ENCODE measurements at regions not wholly inside any gene's neighbourhood (a gene's known extent, or its start where the extent isn't known, plus 50 kb on each side); places are given as distances from the start of the nearest gene placed in this dataset.
A peak's percentile ranks its signal among the peaks of the same experiment; 100 is the strongest.
"Not testable (repeated sequence)": the region's sequence is repeated elsewhere in the genome, so short reads cannot be mapped to it uniquely, and the experiment has no call there.

GRCh38 chr14:106356643-106356930, 830.2 kb downstream of the TMEM121 start:
- WGBS, 2 donors: 19 to 26% methylated on average over 2 of the region's 2 CpGs
- H3K27me3 ChIP-seq (ENCODE audit: control insufficient read depth in 1 of 2, insufficient read depth in 2 of 2, low read length in 1 of 2); H3K4me3 ChIP-seq (ENCODE audit: low read length in 2 of 2); H3K27ac ChIP-seq (ENCODE audit: low read depth in 1 of 2, low read length in 2 of 2); DNase-seq; ATAC-seq (ENCODE audit: low FRiP score); H3K4me1 ChIP-seq (ENCODE audit: control insufficient read depth in 1 of 2, insufficient read depth in 2 of 2, low read length in 2 of 2); H3K9me3 ChIP-seq (ENCODE audit: control insufficient read depth, low read length); H3K36me3 ChIP-seq (ENCODE audit: control insufficient read depth in 1 of 2, insufficient read depth in 2 of 2, low read length in 1 of 2); intact Hi-C loops (cut with DNase I): not testable (repeated sequence)

GRCh38 chr14:106359157-106359887, 832.9 kb downstream of the TMEM121 start:
- H3K4me1 ChIP-seq (ENCODE audit: control insufficient read depth in 1 of 2, insufficient read depth in 2 of 2, low read length in 2 of 2); H3K36me3 ChIP-seq (ENCODE audit: control insufficient read depth in 1 of 2, insufficient read depth in 2 of 2, low read length in 1 of 2); H3K27me3 ChIP-seq (ENCODE audit: control insufficient read depth in 1 of 2, insufficient read depth in 2 of 2, low read length in 1 of 2); H3K9me3 ChIP-seq (ENCODE audit: control insufficient read depth, low read length); H3K4me3 ChIP-seq (ENCODE audit: low read length in 2 of 2); H3K27ac ChIP-seq (ENCODE audit: low read depth in 1 of 2, low read length in 2 of 2); intact Hi-C loops (cut with DNase I); ATAC-seq (ENCODE audit: low FRiP score); DNase-seq: not testable (repeated sequence)
- WGBS, 2 donors: 46 to 51% methylated on average over 17 of the region's 17 CpGs

- H3K9me3 ChIP-seq (ENCODE audit: control insufficient read depth, low read length); DNase-seq; ATAC-seq (ENCODE audit: low FRiP score); H3K4me1 ChIP-seq (ENCODE audit: control insufficient read depth in 1 of 2, insufficient read depth in 2 of 2, low read length in 2 of 2); H3K4me3 ChIP-seq (ENCODE audit: low read length in 2 of 2); H3K27ac ChIP-seq (ENCODE audit: low read depth in 1 of 2, low read length in 2 of 2); H3K36me3 ChIP-seq (ENCODE audit: control insufficient read depth in 1 of 2, insufficient read depth in 2 of 2, low read length in 1 of 2); intact Hi-C loops (cut with DNase I); H3K27me3 ChIP-seq (ENCODE audit: control insufficient read depth in 1 of 2, insufficient read depth in 2 of 2, low read length in 1 of 2): not testable (repeated sequence)
- 36 to 58% methylated on average over 2 of the region's 4 CpGs for WGBS, 2 donors
Observed at GRCh38 chr14:106365371-106365770, 839.0 kb downstream of the TMEM121 start.

- H3K4me1 ChIP-seq (ENCODE audit: control insufficient read depth in 1 of 2, insufficient read depth in 2 of 2, low read length in 2 of 2); DNase-seq; ATAC-seq (ENCODE audit: low FRiP score); H3K27me3 ChIP-seq (ENCODE audit: control insufficient read depth in 1 of 2, insufficient read depth in 2 of 2, low read length in 1 of 2); H3K9me3 ChIP-seq (ENCODE audit: control insufficient read depth, low read length); intact Hi-C loops (cut with DNase I); H3K27ac ChIP-seq (ENCODE audit: low read depth in 1 of 2, low read length in 2 of 2); H3K4me3 ChIP-seq (ENCODE audit: low read length in 2 of 2); H3K36me3 ChIP-seq (ENCODE audit: control insufficient read depth in 1 of 2, insufficient read depth in 2 of 2, low read length in 1 of 2): not testable (repeated sequence)
- 44 to 55% methylated on average over 4 to 5 of the region's 5 CpGs for WGBS, 2 donors
Observed at GRCh38 chr14:106365894-106366293, 839.5 kb downstream of the TMEM121 start.

GRCh38 chr14:106366971-106367370, 840.6 kb downstream of the TMEM121 start:
- intact Hi-C loops (cut with DNase I); H3K27me3 ChIP-seq (ENCODE audit: control insufficient read depth in 1 of 2, insufficient read depth in 2 of 2, low read length in 1 of 2); H3K36me3 ChIP-seq (ENCODE audit: control insufficient read depth in 1 of 2, insufficient read depth in 2 of 2, low read length in 1 of 2); H3K27ac ChIP-seq (ENCODE audit: low read depth in 1 of 2, low read length in 2 of 2); H3K4me3 ChIP-seq (ENCODE audit: low read length in 2 of 2); H3K9me3 ChIP-seq (ENCODE audit: control insufficient read depth, low read length); H3K4me1 ChIP-seq (ENCODE audit: control insufficient read depth in 1 of 2, insufficient read depth in 2 of 2, low read length in 2 of 2); DNase-seq: not testable (repeated sequence)
- peak; percentile 55 for ATAC-seq (ENCODE audit: low FRiP score)
- WGBS, 2 donors: 21 to 47% methylated on average over 1 of the region's 1 CpG

GRCh38 chr14:106369456-106369855, 843.1 kb downstream of the TMEM121 start:
- DNase-seq; H3K4me1 ChIP-seq (ENCODE audit: control insufficient read depth in 1 of 2, insufficient read depth in 2 of 2, low read length in 2 of 2); H3K9me3 ChIP-seq (ENCODE audit: control insufficient read depth, low read length); H3K4me3 ChIP-seq (ENCODE audit: low read length in 2 of 2); intact Hi-C loops (cut with DNase I); H3K36me3 ChIP-seq (ENCODE audit: control insufficient read depth in 1 of 2, insufficient read depth in 2 of 2, low read length in 1 of 2); H3K27me3 ChIP-seq (ENCODE audit: control insufficient read depth in 1 of 2, insufficient read depth in 2 of 2, low read length in 1 of 2); H3K27ac ChIP-seq (ENCODE audit: low read depth in 1 of 2, low read length in 2 of 2); ATAC-seq (ENCODE audit: low FRiP score): not testable (repeated sequence)
- WGBS, 2 donors: 38 to 43% methylated on average over 3 of the region's 4 CpGs

- DNase-seq (peak; percentile 53 to 74), ATAC-seq (ENCODE audit: low FRiP score) (no peak)
- Histone ChIP-seq H3K4me1 (ENCODE audit: control insufficient read depth in 1 of 2, insufficient read depth in 2 of 2, low read length in 2 of 2) (no peaks in the 10 kb centered on the region), H3K36me3 (ENCODE audit: control insufficient read depth in 1 of 2, insufficient read depth in 2 of 2, low read length in 1 of 2) (no peaks in the 10 kb centered on the region), H3K27ac (ENCODE audit: low read depth in 1 of 2, low read length in 2 of 2) (no peak overlapping the region), H3K9me3 (ENCODE audit: control insufficient read depth, low read length) (peaks cover 1% of the 10 kb centered on the region), H3K4me3 (ENCODE audit: low read length in 2 of 2) (no peak overlapping the region), H3K27me3 (ENCODE audit: control insufficient read depth in 1 of 2, insufficient read depth in 2 of 2, low read length in 1 of 2) (no peaks in the 10 kb centered on the region)
- WGBS, 2 donors: 29 to 32% methylated on average over 17 of the region's 17 CpGs
- intact Hi-C loops (cut with DNase I): no loop called here
Observed at GRCh38 chr14:106372870-106373652, 846.7 kb downstream of the TMEM121 start.

GRCh38 chr14:106373653-106374110, 847.3 kb downstream of the TMEM121 start:
- intact Hi-C loops (cut with DNase I); H3K4me1 ChIP-seq (ENCODE audit: control insufficient read depth in 1 of 2, insufficient read depth in 2 of 2, low read length in 2 of 2); H3K27ac ChIP-seq (ENCODE audit: low read depth in 1 of 2, low read length in 2 of 2); H3K4me3 ChIP-seq (ENCODE audit: low read length in 2 of 2); DNase-seq; ATAC-seq (ENCODE audit: low FRiP score); H3K27me3 ChIP-seq (ENCODE audit: control insufficient read depth in 1 of 2, insufficient read depth in 2 of 2, low read length in 1 of 2); H3K9me3 ChIP-seq (ENCODE audit: control insufficient read depth, low read length); H3K36me3 ChIP-seq (ENCODE audit: control insufficient read depth in 1 of 2, insufficient read depth in 2 of 2, low read length in 1 of 2): not testable (repeated sequence)
- WGBS, 2 donors: 46 to 61% methylated on average over 13 of the region's 13 CpGs

GRCh38 chr14:106377432-106377831, 851.0 kb downstream of the TMEM121 start:
- 77 to 83% methylated on average over 1 of the region's 1 CpG for WGBS, 2 donors
- ATAC-seq (ENCODE audit: low FRiP score): no peak
- Histone ChIP-seq H3K36me3 (ENCODE audit: control insufficient read depth in 1 of 2, insufficient read depth in 2 of 2, low read length in 1 of 2) (no peaks in the 10 kb centered on the region), H3K27ac (ENCODE audit: low read depth in 1 of 2, low read length in 2 of 2) (no peak overlapping the region), H3K27me3 (ENCODE audit: control insufficient read depth in 1 of 2, insufficient read depth in 2 of 2, low read length in 1 of 2) (peaks cover 0 to 1% of the 10 kb centered on the region in 2 donors), H3K4me1 (ENCODE audit: control insufficient read depth in 1 of 2, insufficient read depth in 2 of 2, low read length in 2 of 2) (no peaks in the 10 kb centered on the region), H3K9me3 (ENCODE audit: control insufficient read depth, low read length) (peaks cover 1% of the 10 kb centered on the region), H3K4me3 (ENCODE audit: low read length in 2 of 2) (no peak overlapping the region)
- intact Hi-C loops (cut with DNase I): no loop called here
- DNase-seq: no peak
